H1 (cell line): ENCODE measurements at regions not wholly inside any gene's neighbourhood (a gene's known extent, or its start where the extent isn't known, plus 50 kb on each side); places are given as distances from the start of the nearest gene placed in this dataset.

ENCODE experiments used
- CTCF ChIA-PET: fragments of 300-600 bp; sonication (Branson Sonifier 250); formaldehyde crosslinking; loops from one replicate; lab custom pipeline; 2021; ENCODE audit not compliant: partially characterized antibody; lab: Charles Lee
- POLR2A ChIA-PET: fragments of 300-600 bp; sonication (Branson Sonifier 250); formaldehyde crosslinking; loops from one replicate; lab custom pipeline; 2021; ENCODE audit warnings: inconsistent platforms; ENCODE audit not compliant: partially characterized antibody; lab: Charles Lee
- DNase-seq, 2 experiments: peaks; one replicate each; pipeline versions ENCODE4 v3.0.0 to v3.0.0-alpha.2; 2010 to 2022; ENCODE audit warnings: low spot score in 2 of 2, low read depth in 1 of 2, mixed read lengths in 1 of 2
- FAIRE-seq: peaks from 2 replicates; lab custom pipeline; 2011; peaks lifted over from hg19 to GRCh38; lab: Jason Lieb, UNC
- H2AFZ ChIP-seq: 2 replicates; pipeline ENCODE4 v1.8.1; 2012; ENCODE audit warnings: low read length, inconsistent platforms
- H2AK5ac ChIP-seq: 2 replicates; pipeline ENCODE4 v1.6.1; 2013; ENCODE audit warnings: low read depth, low read length
- H2BK120ac ChIP-seq: replicated peaks from 2 replicates; pipeline ENCODE3; 2013; ENCODE audit warnings: low read depth, low read length, inconsistent platforms
- H2BK12ac ChIP-seq: 2 replicates; pipeline ENCODE4 v1.6.1; 2013; ENCODE audit warnings: low read depth, low read length
- H2BK15ac ChIP-seq: 2 replicates; pipeline ENCODE4 v1.6.1; 2013; ENCODE audit warnings: low read length
- H2BK20ac ChIP-seq: 2 replicates; pipeline ENCODE4 v1.6.1; 2013; ENCODE audit warnings: low read length
- H2BK5ac ChIP-seq: 2 replicates; pipeline ENCODE4 v1.6.1; 2013; ENCODE audit warnings: low read depth, low read length
- H3K14ac ChIP-seq: 2 replicates; pipeline ENCODE4 v1.6.1; 2013; ENCODE audit warnings: inconsistent platforms; ENCODE audit not compliant: insufficient read length
- H3K18ac ChIP-seq: 2 replicates; pipeline ENCODE4 v1.6.1; 2013; ENCODE audit warnings: low read length; ENCODE audit errors: extremely low read depth
- H3K23ac ChIP-seq: 2 replicates; pipeline ENCODE4 v1.6.1; 2013; ENCODE audit warnings: inconsistent platforms; ENCODE audit not compliant: insufficient read length
- H3K23me2 ChIP-seq: 2 replicates; pipeline ENCODE4 v1.6.1; 2013; ENCODE audit warnings: low read depth, low read length
- H3K27ac ChIP-seq: 2 replicates; pipeline ENCODE4 v1.6.1; 2011; ENCODE audit warnings: low read depth, low read length, inconsistent platforms
- H3K27me3 ChIP-seq, 4 experiments: replicated peaks in 1 of 4; 1 replicate in 1 of 4; 2 replicates in 3 of 4; pipeline versions ENCODE4 v1.6.1 to v1.8.1; 2011 to 2013; ENCODE audit warnings: low read length in 3 of 4, mild to moderate bottlenecking in 3 of 4, inconsistent platforms in 2 of 4, mixed read lengths in 2 of 4, moderate library complexity in 1 of 4; ENCODE audit not compliant: control insufficient read depth in 3 of 4, insufficient read depth in 3 of 4; ENCODE audit errors: extremely low read depth in 1 of 4
- H3K36me3 ChIP-seq, 4 experiments: 2 replicates each; pipeline versions ENCODE4 v1.6.1 to v1.8.1; 2011 to 2013; ENCODE audit warnings: mild to moderate bottlenecking in 4 of 4, low read length in 3 of 4, moderate library complexity in 2 of 4, control low read depth in 1 of 4, inconsistent platforms in 1 of 4; ENCODE audit not compliant: insufficient read depth in 4 of 4, control insufficient read depth in 2 of 4
- H3K4ac ChIP-seq: replicated peaks from 2 replicates; pipeline ENCODE3; 2013; ENCODE audit warnings: low read length, low read depth, mixed read lengths, inconsistent platforms; ENCODE audit not compliant: insufficient read length
- H3K4me1 ChIP-seq, 4 experiments: replicated peaks in 1 of 4; 1 replicate in 1 of 4; 2 replicates in 3 of 4; pipeline versions ENCODE4 v1.6.1 to v1.8.1; 2011 to 2013; ENCODE audit warnings: low read length in 3 of 4, inconsistent platforms in 2 of 4, mixed read lengths in 1 of 4; ENCODE audit not compliant: insufficient read depth in 4 of 4, control insufficient read depth in 3 of 4
- H3K4me2 ChIP-seq, 2 experiments: 2 replicates each; pipeline versions ENCODE4 v1.6.1 to v1.8.1; 2011 to 2013; ENCODE audit warnings: low read depth in 2 of 2, low read length in 2 of 2, control low read depth in 1 of 2, inconsistent platforms in 1 of 2, mild to moderate bottlenecking in 1 of 2; ENCODE audit not compliant: insufficient read depth in 1 of 2
- H3K4me3 ChIP-seq, 4 experiments: fragments of 200-600, 300-600 bp in 1 of 4; sonication (generic), shearing (Covaris generic), sonication (Bioruptor Twin) in 1 of 4; 2 replicates each; pipeline versions ENCODE4 v1.5.1 to v1.8.1; 2011 to 2016; ENCODE audit warnings: low read length in 4 of 4, low read depth in 3 of 4, control low read depth in 2 of 4, inconsistent platforms in 2 of 4, mild to moderate bottlenecking in 2 of 4, mixed read lengths in 1 of 4, moderate library complexity in 1 of 4; ENCODE audit not compliant: insufficient read depth in 2 of 4; ENCODE audit errors: extremely low read depth in 1 of 4
- H3K56ac ChIP-seq: replicated peaks from 2 replicates; pipeline ENCODE3; 2013; ENCODE audit warnings: low read depth, mild to moderate bottlenecking, mixed read lengths, low read length, inconsistent platforms; ENCODE audit not compliant: insufficient read length
- H3K79me1 ChIP-seq: 2 replicates; pipeline ENCODE4 v1.6.1; 2013; ENCODE audit warnings: low read depth, low read length, control low read depth
- H3K79me2 ChIP-seq, 2 experiments: 2 replicates each; pipeline versions ENCODE4 v1.6.1 to v1.8.1; 2012 to 2013; ENCODE audit warnings: low read length in 2 of 2, mild to moderate bottlenecking in 2 of 2, inconsistent platforms in 1 of 2; ENCODE audit not compliant: insufficient read depth in 2 of 2, control insufficient read depth in 1 of 2
- H3K9ac ChIP-seq, 4 experiments: replicated peaks in 1 of 4; 1 replicate in 1 of 4; 2 replicates in 3 of 4; pipeline versions ENCODE4 v1.6.1 to v1.8.1; 2011 to 2013; ENCODE audit warnings: low read depth in 3 of 4, low read length in 3 of 4, control low read depth in 2 of 4, mild to moderate bottlenecking in 2 of 4, moderate library complexity in 2 of 4, inconsistent platforms in 1 of 4; ENCODE audit errors: extremely low read depth in 1 of 4
- H3K9me3 ChIP-seq, 2 experiments: 2 replicates each; pipeline versions ENCODE4 v1.6.1 to v1.8.1; 2012 to 2013; ENCODE audit warnings: mild to moderate bottlenecking in 2 of 2, moderate library complexity in 2 of 2, control low read depth in 1 of 2, inconsistent platforms in 1 of 2, low read depth in 1 of 2, low read length in 1 of 2, mixed read lengths in 1 of 2; ENCODE audit not compliant: insufficient read depth in 2 of 2
- H4K20me1 ChIP-seq, 2 experiments: replicated peaks in 1 of 2; 2 replicates each; pipeline versions ENCODE3 to v1.8.1; 2011 to 2013; ENCODE audit warnings: inconsistent platforms in 2 of 2, low read length in 2 of 2, mild to moderate bottlenecking in 1 of 2; ENCODE audit not compliant: insufficient read depth in 2 of 2, control insufficient read depth in 1 of 2
- H4K5ac ChIP-seq: 2 replicates; pipeline ENCODE4 v1.6.1; 2013; ENCODE audit warnings: low read length, low read depth, mixed read lengths, inconsistent platforms; ENCODE audit not compliant: insufficient read length
- H4K8ac ChIP-seq: 2 replicates; pipeline ENCODE4 v1.8.0; 2013; ENCODE audit warnings: mild to moderate bottlenecking, moderate library complexity, low read length, inconsistent platforms; ENCODE audit not compliant: insufficient read depth; ENCODE audit errors: extremely low read depth
- H4K91ac ChIP-seq: replicated peaks from 2 replicates; pipeline ENCODE3; 2013; ENCODE audit warnings: low read length, mixed read lengths, inconsistent platforms; ENCODE audit not compliant: insufficient read length
- CEBPB ChIP-seq: IDR thresholded peaks from 2 replicates; pipeline ENCODE4 v1.6.1; 2012; ENCODE audit warnings: low read depth, low read length
- EZH2 ChIP-seq: fragments of 200-600 bp; sonication (generic); IDR thresholded peaks from 2 replicates; pipeline ENCODE4 v1.7.1; 2012; ENCODE audit warnings: low read depth, mild to moderate bottlenecking, moderate library complexity, low read length, inconsistent platforms; ENCODE audit not compliant: severe bottlenecking
- GABPA ChIP-seq: IDR thresholded peaks from 2 replicates; pipeline ENCODE4 v1.6.1; 2011; ENCODE audit warnings: mild to moderate bottlenecking, low read length, moderate library complexity, borderline replicate concordance; ENCODE audit not compliant: insufficient read depth
- HDAC2 ChIP-seq, 2 experiments: fragments of 300-600 bp in 1 of 2; sonication (generic) in 1 of 2; IDR thresholded peaks; 2 replicates each; pipeline ENCODE4 v1.6.1; 2011 to 2012; ENCODE audit warnings: low read depth in 2 of 2, low read length in 2 of 2, mild to moderate bottlenecking in 2 of 2, moderate library complexity in 2 of 2, borderline replicate concordance in 1 of 2, inconsistent platforms in 1 of 2
- POLR2A ChIP-seq, 2 experiments: IDR thresholded peaks; 1 replicate in 1 of 2; 2 replicates in 1 of 2; pipeline ENCODE4 v1.6.1; 2011; ENCODE audit warnings: low read depth in 2 of 2, low read length in 2 of 2, mild to moderate bottlenecking in 2 of 2; ENCODE audit errors: control extremely low read depth in 1 of 2
- SIRT6 ChIP-seq: IDR thresholded peaks from one replicate; pipeline ENCODE4 v1.7.1; 2012; ENCODE audit warnings: low read length, inconsistent platforms
- YY1 ChIP-seq: IDR thresholded peaks from 2 replicates; pipeline ENCODE4 v1.6.1; 2011; ENCODE audit warnings: low read depth, mild to moderate bottlenecking, low read length
- WGBS, 2 experiments: shearing (Covaris generic) in 1 of 2; methylation state at CpG; one replicate each; pipeline versions ENCODE4 v1.1.6 to v1.1.7; 2013 to 2015; ENCODE audit warnings: low lambda C conversion rate in 2 of 2, mixed read lengths in 2 of 2, inconsistent platforms in 1 of 2, low coverage in 1 of 2, missing lambda C conversion rate in 1 of 2; ENCODE audit not compliant: insufficient replicate concordance in 2 of 2, insufficient coverage in 1 of 2, insufficient read length in 1 of 2; ENCODE audit errors: extremely low coverage in 1 of 2, missing lambda C conversion rate in 1 of 2; 5-methylcytosine and 5-hydroxymethylcytosine counted together

DNA sequence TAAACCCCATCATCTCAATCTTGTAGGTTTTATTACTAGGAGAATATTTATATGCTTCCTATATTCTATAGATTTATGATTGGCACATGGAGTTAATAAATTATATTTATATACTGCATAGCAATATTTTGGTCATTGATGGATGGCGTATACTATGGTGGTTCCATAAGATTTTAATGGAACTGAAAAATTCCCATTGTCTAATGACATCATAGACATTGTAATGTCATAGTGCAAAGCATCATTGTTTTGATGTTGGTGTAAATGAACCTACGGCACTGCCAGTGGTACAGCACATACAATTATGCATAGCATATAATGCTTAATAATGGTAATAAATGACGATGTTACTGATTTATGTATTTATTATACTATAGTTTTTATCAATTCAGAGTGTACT is 1135.9 kb downstream of the CNTNAP5 start:
- Histone ChIP-seq H2AFZ (no peak overlapping the region), H3K18ac (no peak overlapping the region), H3K56ac (no peak overlapping the region), H3K79me1 (no peaks in the 10 kb centered on the region), H4K20me1 (no peaks in the 10 kb centered on the region), H2BK20ac (no peak overlapping the region), H3K79me2 (no peaks in the 10 kb centered on the region), H3K4me3 (no peak overlapping the region), H4K5ac (no peak overlapping the region), H3K27ac (no peak overlapping the region), H3K14ac (no peak overlapping the region), H3K4me2 (no peak overlapping the region), H3K36me3 (no peaks in the 10 kb centered on the region), H3K4me1 (no peaks in the 10 kb centered on the region), H2AK5ac (no peak overlapping the region), H2BK120ac (no peak overlapping the region), H4K91ac (no peak overlapping the region), H2BK15ac (no peak overlapping the region), H3K23ac (no peak overlapping the region), H3K23me2 (no peaks in the 10 kb centered on the region), H2BK12ac (no peak overlapping the region), H4K8ac (no peak overlapping the region), H3K9ac (no peak overlapping the region), H3K27me3 (no peaks in the 10 kb centered on the region), H2BK5ac (no peak overlapping the region), H3K4ac (no peak overlapping the region), H3K9me3 (no peaks in the 10 kb centered on the region)
- no peak for DNase-seq
- ChIA-PET CTCF (no interaction called here), POLR2A (no interaction called here)
- no peak for FAIRE-seq
- WGBS, 2 experiments, result 87% methylated on average over 3 of the region's 3 CpGs; no CpG with 5 or more reads in 1 of the 2 experiments
- TF ChIP-seq YY1 (no peak), CEBPB (no peak), GABPA (no peak), SIRT6 (no peak), POLR2A (IDR thresholded peaks at IDR 0.05; ENCODE audit: control extremely low read depth in 1 of 2, low read depth in 2 of 2, low read length in 2 of 2) (no peak), EZH2 (no peak), HDAC2 (IDR thresholded peaks at IDR 0.05; ENCODE audit: borderline replicate concordance in 1 of 2, low read depth in 2 of 2, low read length in 2 of 2) (no peak)
